Prostate gland (tissue), 2 donors: ENCODE measurements at regions not wholly inside any gene's neighbourhood (a gene's known extent, or its start where the extent isn't known, plus 50 kb on each side); places are given as distances from the start of the nearest gene placed in this dataset.

ENCODE experiments used
- DNase-seq: peaks from one replicate; pipeline ENCODE4 v3.0.0-alpha.2; 2019; ENCODE audit warnings: low spot score
- H3K27ac ChIP-seq, 2 donors: fragments of 200-600 bp; sonication (generic); 2 replicates each; pipeline ENCODE4 v1.5.1; 2017 to 2019
- H3K27me3 ChIP-seq: fragments of 200-600 bp; sonication (generic); replicated peaks from 2 replicates; pipeline ENCODE4 v1.5.1; 2019; ENCODE audit not compliant: insufficient read depth
- H3K36me3 ChIP-seq, 2 donors: fragments of 200-600 bp; sonication (generic); 1 replicate in 1 of 2; 2 replicates in 1 of 2; pipeline versions ENCODE4 v1.5.1 to v1.8.1; 2017 to 2019
- H3K4me1 ChIP-seq: fragments of 200-600 bp; sonication (generic); replicated peaks from 2 replicates; pipeline ENCODE4 v1.5.1; 2019
- H3K4me3 ChIP-seq, 2 donors: fragments of 200-600 bp; sonication (generic); 2 replicates each; pipeline ENCODE4 v1.5.1; 2017 to 2019
- H3K9me3 ChIP-seq: fragments of 200-600 bp; sonication (generic); 2 replicates; pipeline ENCODE4 v1.5.1; 2017
- POLR2A ChIP-seq: fragments of 450-650 bp; IDR thresholded peaks from one replicate; pipeline ENCODE4 v1.6.1; 2016; ENCODE audit warnings: antibody characterized with exemption, mild to moderate bottlenecking
- POLR2AphosphoS5 ChIP-seq: sonication (generic); formaldehyde crosslinking; IDR thresholded peaks from one replicate; pipeline ENCODE4 v1.6.1; 2017; ENCODE audit warnings: antibody characterized with exemption
- WGBS: methylation state at CpG from one replicate; pipeline ENCODE4 v1.1.5; 2018; 5-methylcytosine and 5-hydroxymethylcytosine counted together
- intact Hi-C: fragments of 100-400 bp; cut with DNase I; formaldehyde crosslinking; loops from one replicate; pipeline ENCODE4 v1.14.2; 2022
- TF ChIP-seq, protein P1 (sequence below), 4 experiments: fragments of 200-600 bp in 2 of 4; fragments of 450-650 bp in 2 of 4; sonication (generic) in 2 of 4; IDR thresholded peaks; 1 replicate in 3 of 4; 2 replicates in 1 of 4; pipeline ENCODE4 v1.5.1; 2016 to 2019; ENCODE audit warnings: antibody characterized with exemption in 4 of 4, mild to moderate bottlenecking in 2 of 4, moderate library complexity in 2 of 4

DNA sequence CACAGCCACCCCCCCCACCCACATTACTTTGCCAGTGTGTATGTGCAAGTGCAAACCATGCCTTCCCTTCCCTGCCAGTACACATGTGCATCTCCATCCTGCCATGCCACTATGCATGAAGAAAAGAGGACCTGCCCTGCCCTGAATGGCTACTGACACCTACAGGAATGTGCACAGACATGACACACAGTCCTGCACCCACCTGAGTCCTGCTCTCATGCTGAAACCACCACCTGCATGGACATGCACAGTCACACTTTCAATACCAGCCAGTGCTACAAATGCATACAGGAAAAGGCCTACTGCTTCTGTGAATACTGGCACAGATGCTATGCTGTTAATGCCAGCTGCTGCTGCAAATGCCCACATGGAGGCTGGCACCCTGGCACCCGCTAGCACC is 334.4 kb upstream of the DLGAP1 start:
- no peaks in the 10 kb centered on the region for H3K4me1 ChIP-seq
- TF ChIP-seq, protein P1, sequence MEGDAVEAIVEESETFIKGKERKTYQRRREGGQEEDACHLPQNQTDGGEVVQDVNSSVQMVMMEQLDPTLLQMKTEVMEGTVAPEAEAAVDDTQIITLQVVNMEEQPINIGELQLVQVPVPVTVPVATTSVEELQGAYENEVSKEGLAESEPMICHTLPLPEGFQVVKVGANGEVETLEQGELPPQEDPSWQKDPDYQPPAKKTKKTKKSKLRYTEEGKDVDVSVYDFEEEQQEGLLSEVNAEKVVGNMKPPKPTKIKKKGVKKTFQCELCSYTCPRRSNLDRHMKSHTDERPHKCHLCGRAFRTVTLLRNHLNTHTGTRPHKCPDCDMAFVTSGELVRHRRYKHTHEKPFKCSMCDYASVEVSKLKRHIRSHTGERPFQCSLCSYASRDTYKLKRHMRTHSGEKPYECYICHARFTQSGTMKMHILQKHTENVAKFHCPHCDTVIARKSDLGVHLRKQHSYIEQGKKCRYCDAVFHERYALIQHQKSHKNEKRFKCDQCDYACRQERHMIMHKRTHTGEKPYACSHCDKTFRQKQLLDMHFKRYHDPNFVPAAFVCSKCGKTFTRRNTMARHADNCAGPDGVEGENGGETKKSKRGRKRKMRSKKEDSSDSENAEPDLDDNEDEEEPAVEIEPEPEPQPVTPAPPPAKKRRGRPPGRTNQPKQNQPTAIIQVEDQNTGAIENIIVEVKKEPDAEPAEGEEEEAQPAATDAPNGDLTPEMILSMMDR (IDR thresholded peaks at IDR 0.05) = no peak
- TF ChIP-seq POLR2AphosphoS5 (no peak), POLR2A (no peak)
- no peaks in the 10 kb centered on the region for H3K9me3 ChIP-seq
- no peaks in the 10 kb centered on the region for H3K27me3 ChIP-seq
- no peak for DNase-seq
- H3K36me3 ChIP-seq = no peaks in the 10 kb centered on the region
- H3K27ac ChIP-seq = no peak overlapping the region
- intact Hi-C loops = no loop called here
- no peak overlapping the region for H3K4me3 ChIP-seq
- 100% methylated on average over 1 of the region's 1 CpG for WGBS

DNA sequence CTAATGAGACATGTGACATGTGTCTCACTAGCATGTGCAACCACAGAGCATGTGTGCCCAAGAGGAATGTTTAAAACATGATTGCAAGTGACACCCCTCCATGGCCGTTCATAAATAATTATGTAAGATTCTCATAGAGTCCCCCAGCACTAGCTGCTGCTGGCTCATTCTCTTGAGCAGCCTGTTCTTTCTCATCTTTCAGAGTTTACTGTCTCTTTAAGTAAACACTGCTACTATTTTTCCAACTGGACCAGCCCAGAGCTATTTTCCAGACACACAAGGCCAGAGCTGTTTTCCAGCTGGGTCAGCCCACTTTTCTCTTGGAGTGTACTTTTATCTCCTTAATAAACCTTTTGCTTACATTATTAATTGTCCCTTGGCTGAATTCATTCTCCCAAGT is 326.8 kb upstream of the DLGAP1 start:
- Histone ChIP-seq H3K27me3 (no peaks in the 10 kb centered on the region), H3K36me3 (no peaks in the 10 kb centered on the region), H3K4me3 (no peak overlapping the region), H3K9me3 (no peaks in the 10 kb centered on the region), H3K4me1 (no peaks in the 10 kb centered on the region), H3K27ac (no peak overlapping the region)
- intact Hi-C loops = no loop called here
- WGBS = 50% methylated on average over 1 of the region's 1 CpG
- DNase-seq = no peak
- TF ChIP-seq POLR2AphosphoS5 (no peak), POLR2A (no peak)
- TF ChIP-seq, protein P1 (IDR thresholded peaks at IDR 0.05) = no peak

DNA sequence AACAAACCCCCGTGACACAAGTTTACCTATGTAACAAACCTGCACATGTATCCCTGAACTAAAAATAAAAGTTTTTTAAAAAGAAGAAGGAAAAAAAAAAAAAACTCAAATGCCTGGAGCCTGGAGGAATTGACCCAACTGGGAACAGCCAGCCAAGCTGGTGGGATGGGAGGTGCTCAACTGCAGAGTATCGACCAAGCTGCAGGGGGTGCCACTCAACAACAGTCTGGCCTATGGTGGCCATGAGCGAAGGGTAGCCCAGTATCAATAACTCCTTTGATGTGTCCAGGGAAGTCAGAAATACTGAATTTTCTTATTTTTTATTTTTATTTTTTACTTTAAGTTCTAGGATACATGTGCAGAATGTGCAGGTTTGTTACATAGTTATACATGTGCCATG is 310.3 kb upstream of the DLGAP1 start:
- no peak overlapping the region for H3K4me3 ChIP-seq
- TF ChIP-seq, protein P1 (IDR thresholded peaks at IDR 0.05) = no peak
- no peaks in the 10 kb centered on the region for H3K9me3 ChIP-seq
- no peaks in the 10 kb centered on the region for H3K4me1 ChIP-seq
- intact Hi-C loops = no loop called here
- H3K27me3 ChIP-seq = no peaks in the 10 kb centered on the region
- H3K36me3 ChIP-seq = no peaks in the 10 kb centered on the region
- no peak for DNase-seq
- 86% methylated on average over 3 of the region's 3 CpGs for WGBS
- no peak overlapping the region for H3K27ac ChIP-seq

DNA sequence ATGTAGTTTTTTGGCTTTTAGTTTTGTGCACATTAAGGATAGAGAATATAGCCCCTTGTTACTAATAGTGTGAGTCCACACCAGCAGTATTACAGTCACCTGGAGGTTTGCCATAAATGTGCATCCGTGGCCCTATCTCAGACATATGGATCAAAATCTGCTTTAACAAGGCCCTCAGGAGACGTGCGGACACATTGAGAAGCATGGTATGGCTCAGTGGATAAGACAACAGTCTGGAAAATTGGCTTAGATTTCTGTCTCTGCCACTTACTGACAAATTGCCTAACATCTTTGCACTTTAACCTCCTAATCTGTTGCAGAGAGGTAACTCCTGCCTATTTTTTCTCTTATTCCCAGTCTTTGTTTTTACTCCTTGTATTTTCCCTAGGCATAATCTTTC is 307.2 kb upstream of the DLGAP1 start:
- no peaks in the 10 kb centered on the region for H3K36me3 ChIP-seq
- TF ChIP-seq, protein P1 (IDR thresholded peaks at IDR 0.05) = no peak
- no peak for TF ChIP-seq POLR2A
- TF ChIP-seq POLR2AphosphoS5 = no peak
- H3K4me3 ChIP-seq = no peak overlapping the region
- no peaks in the 10 kb centered on the region for H3K9me3 ChIP-seq
- WGBS = 43% methylated on average over 3 of the region's 3 CpGs
- DNase-seq = no peak
- no peaks in the 10 kb centered on the region for H3K4me1 ChIP-seq
- H3K27ac ChIP-seq = no peak overlapping the region
- intact Hi-C loops = no loop called here
- H3K27me3 ChIP-seq = no peaks in the 10 kb centered on the region

DNA sequence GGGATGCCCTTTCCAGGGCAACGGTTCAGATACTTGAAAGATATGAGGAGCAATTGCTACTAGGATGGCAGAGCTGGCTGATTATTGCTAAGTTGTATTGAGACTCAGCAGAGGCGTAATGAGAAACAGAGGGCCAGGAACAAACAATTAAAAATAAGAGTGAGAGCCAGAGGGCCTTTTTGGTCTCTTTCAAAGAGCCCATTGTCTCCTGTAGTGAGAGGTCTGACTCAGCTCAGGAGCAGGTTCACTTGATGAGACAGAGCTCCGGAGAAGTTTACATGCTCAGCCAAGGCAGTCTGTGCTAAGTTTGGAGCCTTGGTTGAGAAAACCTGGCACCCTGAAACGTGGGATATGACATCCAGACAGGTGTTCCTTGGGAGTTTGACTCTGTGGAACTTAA is 303.9 kb upstream of the DLGAP1 start:
- DNase-seq = no peak
- H3K27ac ChIP-seq = no peak overlapping the region
- 34% methylated on average over 4 of the region's 4 CpGs for WGBS
- H3K9me3 ChIP-seq = no peaks in the 10 kb centered on the region
- no peaks in the 10 kb centered on the region for H3K4me1 ChIP-seq
- intact Hi-C loops = no loop called here
- no peaks in the 10 kb centered on the region for H3K36me3 ChIP-seq
- no peak overlapping the region for H3K4me3 ChIP-seq
- TF ChIP-seq, protein P1 (IDR thresholded peaks at IDR 0.05) = no peak
- TF ChIP-seq POLR2AphosphoS5 = no peak
- no peak for TF ChIP-seq POLR2A
- H3K27me3 ChIP-seq = no peaks in the 10 kb centered on the region
